ENCODE measurements at regions not wholly inside any gene's neighbourhood (a gene's known extent, or its start where the extent isn't known, plus 50 kb on each side); places are given as distances from the start of the nearest gene placed in this dataset.

DNA sequence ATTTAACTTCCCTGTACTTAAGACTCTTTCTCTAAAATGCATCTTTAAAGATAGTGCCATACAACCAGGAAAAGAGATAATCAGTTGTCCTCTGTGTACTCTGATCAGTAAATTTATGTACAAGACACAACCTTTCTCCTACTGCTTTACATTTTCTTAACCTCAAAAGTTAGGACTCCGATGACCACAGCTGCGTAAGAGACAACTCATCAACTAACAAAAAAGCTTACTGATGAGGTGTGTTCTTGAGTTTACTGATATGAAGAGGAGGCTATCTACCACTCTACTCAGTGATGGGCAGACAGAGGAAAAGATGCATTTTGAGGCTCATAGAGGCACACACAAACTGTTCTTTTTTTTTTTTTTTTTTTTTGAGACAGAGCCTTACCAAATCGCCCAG lies 71.4 kb upstream of the HIF1A start:
- TF ChIP-seq, protein P1, sequence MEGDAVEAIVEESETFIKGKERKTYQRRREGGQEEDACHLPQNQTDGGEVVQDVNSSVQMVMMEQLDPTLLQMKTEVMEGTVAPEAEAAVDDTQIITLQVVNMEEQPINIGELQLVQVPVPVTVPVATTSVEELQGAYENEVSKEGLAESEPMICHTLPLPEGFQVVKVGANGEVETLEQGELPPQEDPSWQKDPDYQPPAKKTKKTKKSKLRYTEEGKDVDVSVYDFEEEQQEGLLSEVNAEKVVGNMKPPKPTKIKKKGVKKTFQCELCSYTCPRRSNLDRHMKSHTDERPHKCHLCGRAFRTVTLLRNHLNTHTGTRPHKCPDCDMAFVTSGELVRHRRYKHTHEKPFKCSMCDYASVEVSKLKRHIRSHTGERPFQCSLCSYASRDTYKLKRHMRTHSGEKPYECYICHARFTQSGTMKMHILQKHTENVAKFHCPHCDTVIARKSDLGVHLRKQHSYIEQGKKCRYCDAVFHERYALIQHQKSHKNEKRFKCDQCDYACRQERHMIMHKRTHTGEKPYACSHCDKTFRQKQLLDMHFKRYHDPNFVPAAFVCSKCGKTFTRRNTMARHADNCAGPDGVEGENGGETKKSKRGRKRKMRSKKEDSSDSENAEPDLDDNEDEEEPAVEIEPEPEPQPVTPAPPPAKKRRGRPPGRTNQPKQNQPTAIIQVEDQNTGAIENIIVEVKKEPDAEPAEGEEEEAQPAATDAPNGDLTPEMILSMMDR (IDR thresholded peaks at IDR 0.05; ENCODE audit: insufficient read depth, low read depth, low read length) = no peak
- no peak for TF ChIP-seq EZH2 (IDR thresholded peaks at IDR 0.05; ENCODE audit: insufficient read depth, low read length)

Data from astrocyte (in vitro differentiated cells and primary cell).